Fibroblast of peridontal ligament (primary cell): ENCODE measurements at regions not wholly inside any gene's neighbourhood (a gene's known extent, or its start where the extent isn't known, plus 50 kb on each side); places are given as distances from the start of the nearest gene placed in this dataset.
"Not testable (repeated sequence)": the region's sequence is repeated elsewhere in the genome, so short reads cannot be mapped to it uniquely, and the experiment has no call there.

ENCODE experiments used
- DNase-seq: peaks from one replicate; pipeline ENCODE4 v3.0.0-alpha.2; 2010; ENCODE audit errors: extremely low read depth

DNA sequence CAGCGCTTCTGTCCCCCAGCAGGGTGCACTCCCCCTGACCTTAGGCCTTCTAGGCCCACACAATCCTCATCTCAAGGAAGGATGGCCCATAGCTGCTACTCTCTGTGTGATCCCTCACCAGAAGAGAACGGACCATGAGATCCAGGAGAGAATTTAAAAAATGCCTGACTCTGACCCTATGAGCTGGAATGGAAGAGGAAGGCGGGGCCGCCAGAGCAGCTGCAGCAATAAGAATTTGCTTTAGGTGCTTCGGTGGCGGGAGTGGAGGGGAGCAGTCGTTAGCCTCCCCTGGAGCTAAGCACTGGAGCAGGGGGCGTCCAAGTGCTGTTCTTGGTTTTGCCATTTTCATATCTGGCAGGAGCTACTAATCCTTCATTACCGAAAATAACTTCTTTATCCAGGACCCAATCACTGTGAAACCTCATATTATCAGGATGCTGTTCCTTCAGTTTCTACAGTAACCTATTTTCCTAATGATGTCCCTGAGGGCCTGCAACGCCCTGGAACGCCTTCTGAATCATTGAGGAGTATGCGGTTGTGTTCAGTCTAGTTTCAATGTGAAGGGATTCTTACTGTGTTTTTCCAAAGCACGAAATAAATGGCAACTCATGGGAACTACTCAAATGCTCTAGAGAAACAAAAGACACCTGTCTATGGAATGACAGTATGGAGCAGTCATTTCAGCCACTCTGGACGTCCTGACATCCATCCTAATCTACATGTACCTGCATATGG, 105.1 kb upstream of the SIX2 start:
- DNase-seq, result peak; percentile 50

DNA sequence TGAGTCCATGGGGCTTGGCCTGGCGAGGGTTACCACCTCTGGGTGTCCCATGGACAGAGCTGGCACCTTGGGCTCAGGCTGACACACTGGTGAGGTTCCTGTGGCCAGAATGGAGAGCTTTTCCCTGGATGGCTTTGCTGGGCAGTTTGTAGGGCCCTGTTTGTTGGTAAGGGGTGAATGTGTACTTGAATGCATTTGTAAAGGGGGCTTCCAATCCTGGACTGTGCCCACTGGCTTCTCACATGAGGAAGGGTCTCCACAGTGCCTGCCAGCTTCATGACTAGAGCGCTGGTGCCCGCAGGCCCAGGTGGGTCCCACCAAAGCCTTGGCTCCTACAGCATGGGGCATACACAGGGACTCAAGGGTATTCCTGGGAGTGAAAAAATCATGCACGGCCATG, 103.5 kb upstream of the SIX2 start:
- DNase-seq, result no peak

DNA sequence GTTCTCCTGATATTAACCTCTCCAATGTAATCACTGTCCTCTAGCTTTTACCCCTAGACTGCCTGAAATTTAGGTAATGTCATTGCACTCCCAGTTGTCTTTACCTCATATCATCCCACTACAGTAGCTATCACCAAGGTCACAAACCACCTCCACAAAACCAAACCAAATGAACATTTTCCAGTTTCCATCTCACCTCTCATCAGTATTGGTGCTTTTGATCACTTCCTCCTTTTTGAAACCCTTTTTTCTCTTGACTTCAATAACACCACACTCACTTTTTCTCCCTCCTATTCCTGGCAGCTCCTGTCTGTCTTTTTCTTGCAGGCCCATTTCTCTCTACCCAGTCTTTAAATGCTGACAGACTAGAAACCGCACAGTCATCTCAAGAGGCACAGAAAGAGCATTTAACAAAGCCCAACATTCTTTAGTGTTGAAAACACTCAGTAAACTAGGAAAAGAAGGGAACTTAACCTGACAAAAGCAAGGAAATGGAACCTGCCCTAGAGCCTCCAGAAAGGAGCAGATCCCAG, 95.9 kb upstream of the SIX2 start:
- peak; percentile 33 for DNase-seq

DNA sequence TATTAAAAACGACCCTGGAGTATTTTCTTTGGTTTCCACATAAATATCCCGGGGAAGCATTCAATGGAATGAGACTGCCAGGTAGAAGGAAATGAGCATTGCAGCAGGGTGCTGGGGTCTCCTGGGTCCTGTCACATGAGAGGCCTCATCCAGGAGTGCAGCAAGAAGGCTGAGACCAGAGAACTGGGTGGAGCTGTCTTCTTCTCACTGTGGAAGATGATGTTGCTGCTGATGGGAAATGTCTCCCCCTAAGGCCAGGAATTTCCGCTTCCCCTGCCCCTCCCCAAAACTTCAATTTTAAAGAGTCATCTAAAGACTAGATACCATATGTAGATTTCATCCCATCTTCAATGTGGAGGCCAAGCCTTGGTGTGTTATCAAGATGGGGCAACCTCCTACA, 95.2 kb upstream of the SIX2 start:
- no peak for DNase-seq

DNA sequence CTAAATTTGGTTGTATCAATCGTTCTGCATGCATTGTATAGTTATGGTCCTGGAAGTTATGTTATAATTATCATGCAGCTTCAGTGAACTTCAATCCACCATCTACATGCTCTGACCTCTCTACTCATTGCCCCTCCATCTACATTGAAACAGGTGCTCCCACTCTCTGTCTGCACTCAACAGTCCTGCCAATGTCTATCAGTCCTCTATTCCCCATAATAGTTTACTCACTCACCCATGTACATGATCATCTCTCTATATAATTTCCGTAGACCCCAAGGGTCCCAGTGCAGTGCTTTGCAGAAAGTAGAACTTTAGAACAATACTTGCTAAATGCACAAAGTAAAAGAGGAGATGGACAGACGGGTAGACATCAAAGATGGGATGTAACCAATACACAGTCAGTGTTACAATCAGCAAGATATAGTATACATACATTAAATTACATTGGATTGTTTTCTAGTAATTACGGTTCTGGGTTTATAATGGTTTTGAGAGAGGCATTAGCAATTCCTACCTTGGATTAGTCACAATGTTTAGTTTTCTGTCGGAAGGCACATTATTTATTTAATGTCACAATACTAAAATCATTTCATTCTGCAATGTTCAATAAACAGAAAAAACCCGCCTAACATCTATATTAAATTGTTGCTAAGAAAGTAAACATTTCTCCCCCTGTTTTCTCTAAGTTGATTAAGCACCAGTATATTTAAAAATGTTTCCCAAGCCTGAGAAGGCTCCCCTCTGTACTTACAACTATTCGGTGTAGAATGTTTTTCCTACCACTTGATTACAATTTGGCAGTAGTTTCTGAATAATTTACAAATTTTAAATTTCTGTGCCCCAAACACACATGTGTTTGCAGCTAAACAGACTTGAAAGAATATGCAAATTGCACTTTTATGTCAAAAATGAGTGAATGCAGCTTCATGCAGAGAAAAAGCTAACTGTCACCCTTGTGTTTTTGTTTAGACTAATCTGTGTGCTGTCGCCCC, 94.4 kb upstream of the SIX2 start:
- DNase-seq, result peak; percentile 29

DNA sequence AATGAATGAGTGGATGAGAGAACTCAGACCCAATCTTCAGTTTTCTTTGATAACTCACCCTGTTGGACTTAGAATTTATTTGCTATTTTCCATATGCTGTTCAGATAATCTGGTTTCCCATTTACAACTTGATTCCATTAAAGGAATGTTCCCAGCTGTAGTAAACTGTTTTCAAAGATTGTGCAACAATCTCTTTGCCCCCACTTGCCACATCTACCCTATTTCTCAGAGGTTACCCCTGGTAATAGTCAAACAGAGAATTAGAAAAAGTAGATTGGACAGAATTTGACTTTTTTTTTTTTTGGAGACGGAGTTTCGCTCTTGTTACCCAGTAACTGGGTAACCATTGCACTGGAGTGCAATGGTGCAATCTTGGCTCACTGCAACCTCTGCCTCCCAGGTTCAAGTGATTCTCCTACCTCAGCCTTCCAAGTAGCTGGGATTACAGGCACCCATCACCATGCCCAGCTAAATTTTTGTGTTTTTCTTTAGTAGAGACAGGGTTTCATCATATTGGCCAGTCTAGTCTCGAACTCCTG, 93.4 kb upstream of the SIX2 start:
- no peak for DNase-seq

- DNase-seq, result no peak
These were observed 92.9 kb upstream of the SIX2 start for GRCh38 chr2:45102141-45102540.

- DNase-seq, result no peak
These were observed 87.7 kb upstream of the SIX2 start for GRCh38 chr2:45096996-45097395.

GRCh38 chr2:45096038-45096437, 86.8 kb upstream of the SIX2 start:
- DNase-seq, result not testable (repeated sequence)

DNA sequence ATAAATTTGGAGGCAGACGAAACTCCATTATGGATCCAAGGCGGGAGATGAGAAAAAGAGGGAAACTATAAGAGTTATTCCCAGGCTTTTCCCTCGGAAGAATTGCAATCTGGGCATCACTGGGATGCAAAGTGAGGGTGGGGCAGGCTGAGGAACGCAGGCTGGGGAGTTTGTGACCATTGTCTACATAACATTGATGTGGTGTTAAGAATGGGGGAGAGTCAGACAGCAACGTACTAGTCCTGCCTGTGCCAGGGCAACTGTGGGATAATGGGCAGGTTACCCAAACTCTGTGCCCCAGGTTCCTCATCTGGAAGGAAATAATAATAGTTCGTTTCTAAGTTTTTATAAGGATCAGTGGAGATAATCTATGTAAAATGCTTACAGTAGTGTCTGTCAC, 84.4 kb upstream of the SIX2 start:
- DNase-seq, result no peak

DNA sequence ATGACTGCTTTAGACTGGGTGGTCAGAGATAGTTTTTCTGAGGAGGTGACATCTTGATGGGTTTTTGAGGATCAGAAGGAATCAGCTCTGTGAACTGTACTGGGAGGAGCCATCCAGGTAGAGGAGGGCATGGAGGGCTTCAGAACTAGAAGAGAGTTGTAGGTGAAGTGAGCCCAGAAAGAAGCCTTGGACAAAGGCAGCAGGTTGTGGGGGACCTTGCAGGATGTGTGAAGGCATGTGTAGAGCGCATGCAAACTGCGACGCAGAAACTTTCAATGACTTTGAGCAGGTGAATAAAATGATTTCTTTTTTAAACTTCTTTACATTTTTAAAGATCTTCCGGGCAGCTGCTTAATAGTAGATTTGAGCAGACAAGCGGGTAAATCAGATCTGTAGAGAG, 83.9 kb upstream of the SIX2 start:
- no peak for DNase-seq

GRCh38 chr2:45089554-45090261, 80.5 kb upstream of the SIX2 start:
- no peak for DNase-seq

- no peak for DNase-seq
These were observed 76.2 kb upstream of the SIX2 start for GRCh38 chr2:45085487-45085886.

DNA sequence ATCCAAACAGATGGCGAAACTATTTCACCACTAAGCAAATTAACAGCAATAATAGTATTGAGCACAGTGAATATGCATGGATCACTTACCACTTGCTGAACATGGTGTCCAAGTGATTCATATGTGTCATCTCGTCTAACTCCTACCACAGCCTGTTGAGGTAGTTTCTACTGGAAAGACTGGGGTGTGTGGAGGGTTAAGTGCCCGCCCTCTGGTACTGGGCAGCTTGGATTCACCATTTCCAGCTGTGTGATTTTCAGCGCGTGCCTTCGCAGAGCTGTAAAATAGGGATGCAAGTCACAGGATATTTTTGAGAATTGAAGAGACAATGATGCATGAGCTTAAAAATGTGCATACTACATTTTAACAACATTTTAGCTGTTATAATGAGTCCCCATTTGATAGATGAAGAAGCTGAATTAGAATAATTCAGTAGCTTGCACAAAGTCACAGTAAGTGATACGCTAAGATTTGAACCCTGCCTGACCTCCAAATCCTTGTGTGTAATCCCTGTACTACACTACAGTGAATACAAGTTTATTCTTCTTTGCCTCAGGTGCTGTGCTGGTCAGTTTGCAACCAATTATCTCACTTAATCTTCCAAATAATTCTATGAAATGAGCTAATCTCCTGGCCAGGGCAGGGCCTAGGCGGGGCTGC, 75.2 kb upstream of the SIX2 start:
- DNase-seq, result no peak

- DNase-seq, result peak; percentile 8
These were observed 73.9 kb upstream of the SIX2 start for GRCh38 chr2:45083175-45083574.

DNA sequence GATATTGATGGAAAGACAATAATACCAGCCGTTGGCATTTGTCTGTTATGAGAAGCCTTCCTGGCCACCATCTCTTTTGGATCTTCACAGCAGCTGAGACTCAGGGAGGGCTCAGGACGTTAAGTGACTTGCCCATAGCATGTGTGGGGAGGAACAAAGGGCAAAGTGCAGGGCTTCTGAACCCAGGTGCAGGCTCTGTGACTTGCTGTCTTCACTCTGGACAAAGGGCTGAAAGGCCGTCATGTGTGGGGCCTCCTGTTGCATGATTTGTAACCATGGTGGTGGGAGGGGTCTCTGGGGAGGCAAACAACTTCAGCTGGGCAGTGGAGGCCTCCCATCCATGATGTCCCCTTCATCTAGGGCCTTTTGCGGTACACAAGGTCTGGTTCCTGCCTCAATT, 65.5 kb upstream of the SIX2 start:
- DNase-seq, result no peak

GRCh38 chr2:45072862-45073237, 63.6 kb upstream of the SIX2 start:
- DNase-seq, result no peak

DNA sequence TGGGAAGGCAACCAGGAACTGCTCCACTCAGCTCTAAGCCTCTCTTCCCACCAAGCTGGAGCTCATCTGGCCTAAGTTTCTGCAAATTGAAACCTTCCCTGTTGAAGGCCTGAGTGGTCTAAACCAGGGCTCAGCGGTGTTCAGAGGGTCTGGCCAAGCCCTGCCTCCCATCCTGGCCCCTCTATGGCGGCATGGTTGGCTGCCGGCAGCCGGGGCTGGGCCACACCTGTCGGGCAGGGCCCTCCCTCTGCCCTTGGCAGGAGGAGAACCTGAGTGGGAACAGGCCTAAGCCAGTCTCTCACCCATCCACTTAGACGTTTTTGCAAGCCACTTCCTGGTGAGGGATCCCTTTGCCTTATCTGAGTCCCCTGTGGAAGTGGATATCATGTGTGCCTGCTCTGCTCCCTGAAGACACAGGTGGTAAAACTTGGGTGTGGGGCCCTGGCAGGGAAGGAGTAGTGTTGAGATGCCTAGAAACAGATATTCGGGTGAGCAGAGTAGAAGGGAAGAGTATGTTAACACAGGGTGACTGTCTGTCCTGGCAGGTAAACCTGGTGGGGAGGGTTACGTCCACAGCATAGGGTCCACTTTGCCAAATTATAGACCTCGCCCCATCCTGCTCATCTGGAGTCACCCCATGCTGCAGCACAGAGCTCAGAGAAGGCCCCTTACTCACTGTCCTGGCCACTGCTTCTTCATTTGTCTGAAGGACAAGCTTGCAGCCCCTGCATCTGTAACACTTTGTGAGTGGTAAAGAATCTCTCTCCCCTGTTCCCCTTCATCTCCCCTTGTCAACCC, 63.0 kb upstream of the SIX2 start:
- no peak for DNase-seq

GRCh38 chr2:45070113-45070652, 60.9 kb upstream of the SIX2 start:
- DNase-seq, result peak; percentile 38

- DNase-seq, result no peak
These were observed 60.4 kb upstream of the SIX2 start for GRCh38 chr2:45069684-45070083.
